OCI-LY3 (cell line): ENCODE measurements at regions not wholly inside any gene's neighbourhood (a gene's known extent, or its start where the extent isn't known, plus 50 kb on each side); places are given as distances from the start of the nearest gene placed in this dataset.

Experiments
- CTCF ChIP-seq: fragments of 200-600, 300-600 bp; sonication (generic); IDR thresholded peaks from 2 replicates; pipeline ENCODE4 v1.5.1; 2014; ENCODE audit warnings: antibody characterized with exemption, low read length, low read depth
- EZH2phosphoT487 ChIP-seq: fragments of 200-600 bp; shearing (Covaris generic); IDR thresholded peaks from 2 replicates; pipeline ENCODE4 v1.6.1; 2018; ENCODE audit warnings: antibody characterized with exemption, mixed run types, low read depth

GRCh38 chr19:27745978-27746542 is 1466.9 kb downstream of the UQCRFS1 start:
- TF ChIP-seq CTCF (no peak), EZH2phosphoT487 (no peak)
